Astrocyte (in vitro differentiated cells and primary cell): ENCODE measurements at regions not wholly inside any gene's neighbourhood (a gene's known extent, or its start where the extent isn't known, plus 50 kb on each side); places are given as distances from the start of the nearest gene placed in this dataset.

Experiments
- DNase-seq: peaks from one replicate; pipeline ENCODE4 v3.0.0-alpha.2; 2010; ENCODE audit warnings: low read depth
- FAIRE-seq: peaks from 2 replicates; lab custom pipeline; 2011; peaks lifted over from hg19 to GRCh38; lab: Jason Lieb, UNC
- H2AFZ ChIP-seq: 2 replicates; pipeline ENCODE4 v1.6.0; 2012; ENCODE audit warnings: low read depth, low read length, inconsistent platforms
- H3K27ac ChIP-seq: 2 replicates; pipeline ENCODE4 v1.5.1; 2011; ENCODE audit warnings: low read depth, low read length, inconsistent platforms
- H3K27me3 ChIP-seq: 2 replicates; pipeline ENCODE4 v1.6.0; 2011; ENCODE audit warnings: low read length, inconsistent platforms; ENCODE audit not compliant: insufficient read depth
- H3K36me3 ChIP-seq: 2 replicates; pipeline ENCODE4 v1.5.1; 2011; ENCODE audit warnings: low read length, inconsistent platforms; ENCODE audit not compliant: insufficient read depth
- H3K4me1 ChIP-seq: 2 replicates; pipeline ENCODE4 v1.5.1; 2011; ENCODE audit warnings: low read length, inconsistent platforms; ENCODE audit not compliant: insufficient read depth
- H3K4me2 ChIP-seq: 2 replicates; pipeline ENCODE4 v1.6.0; 2012; ENCODE audit warnings: low read length, inconsistent platforms
- H3K4me3 ChIP-seq: 2 replicates; pipeline ENCODE4 v1.5.1; 2011; ENCODE audit warnings: low read depth, mild to moderate bottlenecking, low read length, inconsistent platforms; ENCODE audit not compliant: insufficient read depth
- H3K79me2 ChIP-seq: 2 replicates; pipeline ENCODE4 v1.6.0; 2012; ENCODE audit warnings: mild to moderate bottlenecking, low read length, inconsistent platforms; ENCODE audit not compliant: insufficient read depth
- H3K9ac ChIP-seq: 2 replicates; pipeline ENCODE4 v1.6.0; 2012; ENCODE audit warnings: mild to moderate bottlenecking, low read length, inconsistent platforms
- H3K9me3 ChIP-seq: 2 replicates; pipeline ENCODE4 v1.5.1; 2012; ENCODE audit warnings: low read depth, mild to moderate bottlenecking, low read length, inconsistent platforms; ENCODE audit not compliant: insufficient read depth
- H4K20me1 ChIP-seq: 2 replicates; pipeline ENCODE4 v1.6.0; 2012; ENCODE audit warnings: low read length, inconsistent platforms; ENCODE audit not compliant: insufficient read depth
- H3K27ac Mint-ChIP-seq: one replicate; pipeline ENCODE4 v1.8.0; 2021; ENCODE audit warnings: mild to moderate bottlenecking, mixed read lengths; ENCODE audit not compliant: unreplicated experiment
- H3K27me3 Mint-ChIP-seq: one replicate; pipeline ENCODE4 v1.8.0; 2021; ENCODE audit warnings: low read depth, mixed read lengths; ENCODE audit not compliant: unreplicated experiment
- H3K36me3 Mint-ChIP-seq: one replicate; pipeline ENCODE4 v1.8.0; 2021; ENCODE audit warnings: low read depth, mixed read lengths; ENCODE audit not compliant: unreplicated experiment
- H3K4me1 Mint-ChIP-seq: one replicate; pipeline ENCODE4 v1.8.0; 2021; ENCODE audit warnings: low read depth, mixed read lengths; ENCODE audit not compliant: unreplicated experiment
- H3K4me3 Mint-ChIP-seq: one replicate; pipeline ENCODE4 v1.8.0; 2021; ENCODE audit warnings: mild to moderate bottlenecking, moderate library complexity, mixed read lengths; ENCODE audit not compliant: unreplicated experiment
- H3K9me3 Mint-ChIP-seq: one replicate; pipeline ENCODE4 v1.8.0; 2021; ENCODE audit warnings: mild to moderate bottlenecking, mixed read lengths; ENCODE audit not compliant: unreplicated experiment
- CTCF ChIP-seq: IDR thresholded peaks from 2 replicates; pipeline ENCODE4 v1.5.1; 2011; ENCODE audit warnings: low read depth, mild to moderate bottlenecking, inconsistent platforms, low read length, moderate library complexity; ENCODE audit not compliant: insufficient read depth
- EZH2 ChIP-seq: IDR thresholded peaks from 2 replicates; pipeline ENCODE4 v1.6.1; 2012; ENCODE audit warnings: mild to moderate bottlenecking, low read length, inconsistent platforms; ENCODE audit not compliant: insufficient read depth

- Histone ChIP-seq H3K27ac (no peak overlapping the region), H3K27me3 (peaks cover 2% of the 10 kb centered on the region), H4K20me1 (no peaks in the 10 kb centered on the region), H2AFZ (no peak overlapping the region), H3K79me2 (no peaks in the 10 kb centered on the region), H3K36me3 (no peaks in the 10 kb centered on the region), H3K4me1 (no peaks in the 10 kb centered on the region), H3K9ac (no peak overlapping the region), H3K4me2 (no peak overlapping the region), H3K4me3 (no peak overlapping the region), H3K9me3 (no peaks in the 10 kb centered on the region)
- peaks cover 2% of the 10 kb centered on the region for H3K36me3 Mint-ChIP-seq
- H3K4me3 Mint-ChIP-seq, result no peak overlapping the region
- TF ChIP-seq EZH2 (no peak), CTCF (no peak)
- no peak for FAIRE-seq
- H3K27me3 Mint-ChIP-seq, result peaks cover 82% of the 10 kb centered on the region
- H3K9me3 Mint-ChIP-seq, result peaks cover 8% of the 10 kb centered on the region
- DNase-seq, result no peak
- no peak overlapping the region for H3K27ac Mint-ChIP-seq
- H3K4me1 Mint-ChIP-seq, result no peaks in the 10 kb centered on the region
Observed at GRCh38 chr12:4050340-4050739, 177.1 kb upstream of the PARP11 start.

- no peak overlapping the region for H3K4me3 ChIP-seq
- Mint-ChIP-seq H3K27ac (no peak overlapping the region), H3K36me3 (peaks cover 3% of the 10 kb centered on the region), H3K27me3 (peaks cover 84% of the 10 kb centered on the region), H3K9me3 (peaks cover 9% of the 10 kb centered on the region), H3K4me1 (no peaks in the 10 kb centered on the region), H3K4me3 (no peak overlapping the region)
- DNase-seq (no peak), FAIRE-seq (no peak)
- no peaks in the 10 kb centered on the region for H4K20me1 ChIP-seq
- no peaks in the 10 kb centered on the region for H3K9me3 ChIP-seq
- H3K9ac ChIP-seq, result no peak overlapping the region
- TF ChIP-seq EZH2, result no peak
- TF ChIP-seq CTCF, result no peak
- no peak overlapping the region for H2AFZ ChIP-seq
- H3K4me1 ChIP-seq, result no peaks in the 10 kb centered on the region
- H3K27me3 ChIP-seq, result peaks cover 2% of the 10 kb centered on the region
- no peaks in the 10 kb centered on the region for H3K36me3 ChIP-seq
- H3K27ac ChIP-seq, result no peak overlapping the region
- H3K79me2 ChIP-seq, result no peaks in the 10 kb centered on the region
- H3K4me2 ChIP-seq, result no peak overlapping the region
Observed at GRCh38 chr12:4049298-4050080, 176.3 kb upstream of the PARP11 start.

- H3K36me3 ChIP-seq, result no peaks in the 10 kb centered on the region
- Mint-ChIP-seq H3K9me3 (peaks cover 10% of the 10 kb centered on the region), H3K4me1 (no peaks in the 10 kb centered on the region), H3K36me3 (peaks cover 9% of the 10 kb centered on the region), H3K4me3 (no peak overlapping the region), H3K27ac (no peak overlapping the region), H3K27me3 (peaks cover 76% of the 10 kb centered on the region)
- no peak overlapping the region for H3K27ac ChIP-seq
- no peaks in the 10 kb centered on the region for H4K20me1 ChIP-seq
- H3K4me3 ChIP-seq, result no peak overlapping the region
- no peaks in the 10 kb centered on the region for H3K79me2 ChIP-seq
- DNase-seq (no peak), FAIRE-seq (no peak)
- no peaks in the 10 kb centered on the region for H3K4me1 ChIP-seq
- no peaks in the 10 kb centered on the region for H3K9me3 ChIP-seq
- peaks cover 2% of the 10 kb centered on the region for H3K27me3 ChIP-seq
- no peak overlapping the region for H3K4me2 ChIP-seq
- H3K9ac ChIP-seq, result no peak overlapping the region
- TF ChIP-seq CTCF (no peak), EZH2 (no peak)
- no peak overlapping the region for H2AFZ ChIP-seq
Observed at GRCh38 chr12:4047421-4047820, 174.2 kb upstream of the PARP11 start.
